Ectodermal cell (in vitro differentiated cells): ENCODE measurements at regions not wholly inside any gene's neighbourhood (a gene's known extent, or its start where the extent isn't known, plus 50 kb on each side); places are given as distances from the start of the nearest gene placed in this dataset.

Experiments used
- H3K27ac ChIP-seq: 2 replicates; pipeline ENCODE4 v1.7.0; 2013; ENCODE audit warnings: mild to moderate bottlenecking, low read depth, low read length; ENCODE audit not compliant: insufficient read depth, poor library complexity, severe bottlenecking
- H3K27me3 ChIP-seq: 2 replicates; pipeline ENCODE4 v1.7.0; 2013; ENCODE audit warnings: mild to moderate bottlenecking, low read length; ENCODE audit not compliant: insufficient read depth, control insufficient read depth, poor library complexity, severe bottlenecking
- H3K36me3 ChIP-seq: one replicate; pipeline ENCODE4 v1.7.0; 2013; ENCODE audit warnings: low read length; ENCODE audit not compliant: control insufficient read depth, insufficient read depth
- H3K4me1 ChIP-seq: one replicate; pipeline ENCODE4 v1.7.0; 2013; ENCODE audit warnings: low read length; ENCODE audit not compliant: control insufficient read depth, insufficient read depth
- H3K4me3 ChIP-seq: 2 replicates; pipeline ENCODE4 v1.7.0; 2013; ENCODE audit warnings: low read depth, low read length, control low read depth; ENCODE audit not compliant: insufficient read depth
- H3K9me3 ChIP-seq: 2 replicates; pipeline ENCODE4 v1.7.0; 2013; ENCODE audit warnings: mild to moderate bottlenecking, low read length, moderate library complexity; ENCODE audit not compliant: control insufficient read depth
- WGBS, 2 experiments: methylation state at CpG; one replicate each; pipeline ENCODE4 v1.1.7; 2013; ENCODE audit warnings: missing lambda C conversion rate in 2 of 2; 5-methylcytosine and 5-hydroxymethylcytosine counted together

DNA sequence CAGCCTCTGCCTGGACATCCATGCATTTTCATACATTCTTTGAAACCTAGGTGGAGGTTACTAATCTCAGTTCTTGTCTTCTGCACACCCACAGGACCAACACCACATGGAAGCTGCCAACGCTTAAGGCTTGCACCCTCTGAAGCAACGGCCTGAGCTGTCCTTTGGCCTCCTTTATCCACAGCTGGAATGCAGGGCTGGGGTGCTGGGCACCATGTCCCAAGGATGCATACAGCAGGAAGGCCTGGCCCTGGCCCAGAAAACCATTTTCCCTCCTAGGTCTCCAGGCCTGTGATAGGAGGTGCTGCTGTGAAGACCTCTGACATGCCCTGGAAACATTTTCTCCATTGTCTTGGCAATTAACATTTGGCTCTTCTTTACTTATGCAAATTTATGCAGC, 1168.6 kb downstream of the KCNT2 start:
- Histone ChIP-seq H3K4me1 (no peaks in the 10 kb centered on the region), H3K36me3 (no peaks in the 10 kb centered on the region), H3K9me3 (no peaks in the 10 kb centered on the region), H3K27me3 (no peaks in the 10 kb centered on the region), H3K4me3 (no peak overlapping the region), H3K27ac (no peak overlapping the region)
- 93 to 98% methylated on average over 2 of the region's 2 CpGs for WGBS, 2 experiments

DNA sequence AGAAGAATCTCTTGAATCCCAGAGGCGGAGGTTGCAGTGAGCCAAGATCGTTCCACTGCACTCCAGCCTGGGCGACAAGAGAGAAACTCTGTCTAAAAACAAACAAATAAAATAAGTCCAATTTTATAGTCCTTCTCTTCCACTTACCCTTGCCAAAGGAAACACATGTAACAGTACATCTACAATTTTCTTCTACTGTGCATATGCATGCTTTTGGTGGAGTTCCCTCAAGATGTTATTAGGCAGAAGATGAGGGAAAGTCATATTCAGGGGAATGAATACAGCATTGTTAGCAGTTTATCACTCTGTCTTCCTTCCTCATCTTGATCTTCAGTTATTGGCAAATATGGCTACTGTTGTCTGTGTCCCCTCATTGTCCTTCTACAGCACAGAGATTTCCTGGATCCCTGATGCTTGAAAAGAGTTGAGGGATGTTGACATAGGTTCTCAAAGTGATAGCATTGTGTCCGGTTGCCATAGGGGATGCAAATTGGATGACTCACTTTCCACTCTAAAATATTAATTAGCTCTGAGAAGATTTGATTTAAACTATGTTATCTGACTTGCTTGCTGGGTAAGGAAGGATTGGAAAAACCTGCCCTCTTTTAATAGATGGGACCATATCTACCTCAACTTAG, 1173.6 kb downstream of the KCNT2 start:
- H3K9me3 ChIP-seq = no peaks in the 10 kb centered on the region
- H3K27ac ChIP-seq = no peak overlapping the region
- 91 to 96% methylated on average over 3 to 4 of the region's 4 CpGs for WGBS, 2 experiments
- H3K36me3 ChIP-seq = no peaks in the 10 kb centered on the region
- H3K4me1 ChIP-seq = no peaks in the 10 kb centered on the region
- no peak overlapping the region for H3K4me3 ChIP-seq
- no peaks in the 10 kb centered on the region for H3K27me3 ChIP-seq

DNA sequence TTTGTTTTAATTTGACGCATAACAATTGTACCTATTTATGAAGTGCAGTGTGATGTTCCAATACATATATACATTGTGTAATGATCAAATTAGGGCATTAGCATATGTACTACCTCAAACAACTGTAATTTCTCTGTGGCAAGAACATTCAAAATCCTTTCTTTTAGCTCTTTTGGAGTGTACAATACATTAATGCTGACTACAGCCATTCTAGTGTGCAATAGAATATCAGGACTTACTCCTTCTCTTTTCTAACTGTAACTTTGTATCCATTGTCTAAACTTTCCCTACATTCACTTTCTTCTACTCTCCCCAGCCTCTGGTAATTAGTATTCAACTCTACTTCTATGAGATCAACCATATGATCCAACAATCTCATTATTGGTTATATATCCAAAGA, 1177.4 kb downstream of the KCNT2 start:
- H3K4me1 ChIP-seq = no peaks in the 10 kb centered on the region
- no CpG with 5 or more reads among the region's 1 CpG for WGBS, 2 experiments
- H3K27ac ChIP-seq = no peak overlapping the region
- no peaks in the 10 kb centered on the region for H3K36me3 ChIP-seq
- H3K4me3 ChIP-seq = no peak overlapping the region
- H3K9me3 ChIP-seq = no peaks in the 10 kb centered on the region
- no peaks in the 10 kb centered on the region for H3K27me3 ChIP-seq

DNA sequence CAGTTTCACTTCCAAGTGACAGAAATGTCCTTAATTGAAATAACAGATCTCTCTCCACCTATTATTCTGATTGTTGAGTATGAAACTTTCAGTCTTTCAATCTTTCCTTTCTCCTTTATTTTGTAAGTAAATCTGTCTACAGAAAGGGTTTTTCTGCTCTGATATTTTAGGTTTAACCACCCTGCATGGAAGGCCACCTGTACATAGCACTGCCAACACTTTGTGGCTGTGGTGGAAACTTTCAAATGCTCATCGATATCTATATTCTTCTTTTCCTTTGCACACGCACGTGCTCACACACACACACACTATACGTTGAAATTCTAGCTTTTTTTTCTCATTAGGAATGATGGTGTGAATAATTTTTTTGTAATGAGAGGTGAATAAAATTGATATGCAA, 1179.3 kb downstream of the KCNT2 start:
- 78 to 87% methylated on average over 1 of the region's 4 CpGs for WGBS, 2 experiments
- H3K27ac ChIP-seq = no peak overlapping the region
- H3K27me3 ChIP-seq = no peaks in the 10 kb centered on the region
- H3K4me3 ChIP-seq = no peak overlapping the region
- H3K4me1 ChIP-seq = no peaks in the 10 kb centered on the region
- H3K36me3 ChIP-seq = no peaks in the 10 kb centered on the region
- H3K9me3 ChIP-seq = no peaks in the 10 kb centered on the region

DNA sequence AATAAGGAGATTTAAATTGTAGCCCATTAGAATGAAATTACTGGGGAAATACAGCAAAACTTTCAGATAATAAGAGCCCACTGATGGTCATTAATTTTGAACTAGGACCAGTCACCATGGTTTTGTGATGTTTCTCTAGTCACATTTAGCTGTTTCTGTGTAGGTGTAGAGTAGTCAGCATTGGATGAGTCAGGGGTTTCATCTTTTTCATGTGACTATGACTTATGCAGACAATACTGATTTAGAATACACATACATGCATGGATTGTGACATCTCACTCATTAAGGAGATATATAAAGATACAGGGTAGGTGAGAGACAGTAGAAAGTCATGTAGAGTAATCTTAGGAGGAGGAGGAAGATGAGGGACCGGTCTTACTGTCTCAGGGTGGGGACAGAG, 1192.7 kb downstream of the KCNT2 start:
- Histone ChIP-seq H3K27ac (no peak overlapping the region), H3K4me1 (no peaks in the 10 kb centered on the region), H3K27me3 (no peaks in the 10 kb centered on the region), H3K36me3 (no peaks in the 10 kb centered on the region), H3K9me3 (no peaks in the 10 kb centered on the region), H3K4me3 (no peak overlapping the region)
- WGBS, 2 experiments = 89 to 100% methylated on average over 1 of the region's 1 CpG

DNA sequence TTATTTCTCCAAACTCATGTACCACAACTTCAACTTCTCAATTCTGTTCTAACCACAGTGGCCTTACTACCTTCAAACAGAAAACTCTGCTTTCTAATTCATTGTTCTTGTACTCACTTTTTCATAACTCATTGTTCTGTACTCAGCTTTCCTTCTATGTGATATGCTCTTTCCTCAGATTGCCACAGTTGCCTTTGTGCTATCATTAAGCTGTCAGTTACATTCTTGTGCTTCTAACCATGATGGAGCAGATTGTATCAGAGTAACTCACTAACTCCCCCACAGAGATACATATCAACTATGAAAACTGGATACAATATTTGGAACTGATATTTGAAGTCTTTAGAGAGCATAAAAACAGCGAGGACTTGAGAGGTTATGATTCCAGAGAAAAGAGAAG, 1213.7 kb downstream of the KCNT2 start:
- no peaks in the 10 kb centered on the region for H3K27me3 ChIP-seq
- no peak overlapping the region for H3K4me3 ChIP-seq
- H3K36me3 ChIP-seq = no peaks in the 10 kb centered on the region
- H3K4me1 ChIP-seq = peaks cover 7% of the 10 kb centered on the region
- H3K27ac ChIP-seq = no peak overlapping the region
- 93 to 100% methylated on average over 1 of the region's 1 CpG for WGBS, 2 experiments
- H3K9me3 ChIP-seq = no peaks in the 10 kb centered on the region

DNA sequence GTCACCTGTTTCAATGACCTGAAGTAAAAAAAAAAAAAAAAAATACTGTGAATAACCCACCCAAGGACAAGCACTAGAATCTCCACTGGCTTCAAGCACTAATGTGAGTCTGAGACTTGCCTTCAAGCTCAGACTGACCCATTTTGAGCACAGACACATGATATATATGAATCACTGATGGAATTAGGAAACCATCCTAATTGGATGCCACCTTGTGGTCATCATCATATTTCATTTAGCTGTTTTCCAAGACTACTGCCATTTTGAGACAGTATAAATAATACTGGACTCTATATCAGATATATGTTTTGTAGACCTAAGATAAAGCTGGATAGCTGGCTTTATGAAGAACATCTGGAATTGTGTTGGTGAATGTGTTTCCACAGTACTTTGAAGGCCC, 1232.0 kb downstream of the KCNT2 start:
- Histone ChIP-seq H3K4me1 (no peaks in the 10 kb centered on the region), H3K27me3 (no peaks in the 10 kb centered on the region), H3K4me3 (no peak overlapping the region), H3K27ac (no peak overlapping the region), H3K36me3 (no peaks in the 10 kb centered on the region), H3K9me3 (no peaks in the 10 kb centered on the region)

DNA sequence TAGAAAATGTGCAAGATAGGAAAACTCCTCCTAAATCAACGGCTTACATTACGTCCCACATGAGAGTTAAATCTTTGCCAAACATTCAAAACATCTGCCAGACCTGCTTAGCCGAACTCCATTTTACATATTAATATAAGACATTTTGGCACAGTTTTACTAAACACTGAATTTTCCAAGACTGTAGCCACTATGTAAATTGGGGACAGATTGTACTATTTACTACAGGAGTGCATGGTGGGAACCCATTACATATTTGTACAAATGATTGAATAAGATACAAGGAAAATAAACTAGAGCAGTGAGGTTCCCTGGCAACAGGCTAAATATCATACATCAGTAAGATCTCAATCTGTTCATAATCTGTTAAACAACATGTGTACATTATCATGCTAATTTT, 1234.4 kb downstream of the KCNT2 start:
- Histone ChIP-seq H3K4me1 (no peaks in the 10 kb centered on the region), H3K9me3 (no peaks in the 10 kb centered on the region), H3K27me3 (no peaks in the 10 kb centered on the region), H3K4me3 (no peak overlapping the region), H3K27ac (no peak overlapping the region), H3K36me3 (no peaks in the 10 kb centered on the region)
- WGBS, 2 experiments = 88 to 95% methylated on average over 3 of the region's 3 CpGs

DNA sequence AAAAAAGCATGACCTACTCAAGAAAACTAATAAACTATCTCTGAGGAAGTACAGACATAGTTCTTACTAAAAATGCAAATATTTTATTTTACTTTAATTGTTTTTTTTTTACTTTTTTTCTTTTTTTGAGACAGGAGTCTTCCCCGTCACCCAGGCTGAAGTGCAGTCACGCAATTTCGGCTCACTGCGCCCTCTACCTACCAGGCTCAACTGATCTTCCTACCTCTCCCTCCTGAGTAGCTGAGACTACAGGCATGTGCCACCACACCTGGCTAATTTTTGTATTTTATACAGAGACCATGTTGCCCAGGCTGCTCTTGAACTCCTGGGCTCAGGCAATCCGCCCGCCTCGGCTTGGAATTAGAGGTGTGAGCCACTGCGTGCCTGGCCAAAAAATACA, 1263.1 kb downstream of the KCNT2 start:
- Histone ChIP-seq H3K27ac (no peak overlapping the region), H3K4me1 (no peaks in the 10 kb centered on the region), H3K36me3 (no peaks in the 10 kb centered on the region), H3K9me3 (no peaks in the 10 kb centered on the region), H3K4me3 (no peak overlapping the region), H3K27me3 (no peaks in the 10 kb centered on the region)
- WGBS, 2 experiments = 50 to 56% methylated on average over 8 of the region's 8 CpGs

DNA sequence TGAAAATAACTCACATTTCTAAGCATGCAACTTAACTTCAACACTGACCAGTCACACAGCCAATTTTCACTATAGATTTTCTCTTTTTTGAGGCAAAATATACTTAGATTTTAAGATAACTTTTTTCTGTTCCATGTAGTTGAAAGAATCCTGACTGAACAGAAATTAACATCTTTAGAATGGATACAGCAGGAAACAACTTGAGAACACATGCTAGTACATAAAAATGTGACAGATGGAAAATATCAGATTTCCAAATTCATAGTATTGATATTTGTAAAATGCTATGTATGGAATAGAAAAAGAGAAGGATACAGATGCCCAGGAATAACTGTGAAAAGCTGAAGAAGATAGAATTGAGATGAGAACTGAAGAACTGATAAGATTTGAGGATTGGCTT, 1270.6 kb downstream of the KCNT2 start:
- Histone ChIP-seq H3K4me1 (no peaks in the 10 kb centered on the region), H3K4me3 (no peak overlapping the region), H3K36me3 (no peaks in the 10 kb centered on the region), H3K9me3 (no peaks in the 10 kb centered on the region), H3K27ac (no peak overlapping the region), H3K27me3 (no peaks in the 10 kb centered on the region)

DNA sequence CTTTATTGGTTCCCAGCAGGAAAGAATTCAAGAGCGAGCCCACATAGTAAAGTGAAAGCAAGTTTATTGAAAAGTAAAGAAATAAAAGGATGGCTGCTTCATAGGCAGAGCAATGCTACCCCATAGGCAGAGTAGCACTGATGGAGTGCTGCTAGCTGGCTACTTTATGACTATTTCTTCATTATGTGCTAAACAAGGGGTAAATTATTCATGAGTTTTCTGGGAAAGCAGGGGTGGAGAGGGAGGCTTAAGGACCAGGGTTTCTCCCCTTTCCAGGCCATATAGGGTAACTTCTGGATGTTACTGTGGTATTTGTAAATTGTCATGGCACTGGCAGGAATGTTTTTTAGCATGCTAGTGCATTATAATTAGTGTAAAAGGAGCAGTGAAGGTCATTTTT, 1271.4 kb downstream of the KCNT2 start:
- Histone ChIP-seq H3K27me3 (no peaks in the 10 kb centered on the region), H3K36me3 (no peaks in the 10 kb centered on the region), H3K4me3 (no peak overlapping the region), H3K9me3 (no peaks in the 10 kb centered on the region), H3K27ac (no peak overlapping the region), H3K4me1 (no peaks in the 10 kb centered on the region)
- WGBS, 2 experiments = 30 to 43% methylated on average over 1 of the region's 1 CpG
